Panc1 (cell line): ENCODE measurements at regions not wholly inside any gene's neighbourhood (a gene's known extent, or its start where the extent isn't known, plus 50 kb on each side); places are given as distances from the start of the nearest gene placed in this dataset.

Experiments
- ATAC-seq: fragments of 200-7000 bp; cut with Tn5 transposase; 2 replicates; pipeline ENCODE4 v1.9.1; 2020; ENCODE audit warnings: mild to moderate bottlenecking, moderate library complexity
- BruUV-seq: library from RNA; stranded (reverse); fragments of 400-500 nt; replicated peaks from 2 replicates; lab custom pipeline; 2021; lab: Mats Ljungman, UMichigan
- CTCF ChIA-PET: fragments of 300-600 bp; sonication (Branson Sonifier 250); formaldehyde crosslinking; loops from one replicate; lab custom pipeline; 2022; ENCODE audit warnings: antibody characterized with exemption; lab: Charles Lee
- POLR2A ChIA-PET: fragments of 300-600 bp; sonication (Branson Sonifier 250); formaldehyde crosslinking; loops from one replicate; lab custom pipeline; 2022; ENCODE audit warnings: antibody characterized with exemption; lab: Charles Lee
- DNase-seq: peaks from one replicate; pipeline ENCODE4 v3.0.0-alpha.2; 2010; ENCODE audit warnings: low read depth, low spot score
- H3K27ac ChIP-seq: 2 replicates; pipeline ENCODE4 v1.5.1; 2011; ENCODE audit warnings: mild to moderate bottlenecking, low read length, inconsistent platforms
- H3K27me3 ChIP-seq: fragments of 200-500 bp; sonication (Bioruptor generic); 2 replicates; pipeline ENCODE4 v1.6.0; 2014; ENCODE audit warnings: low read length, inconsistent platforms; ENCODE audit not compliant: control insufficient read depth, insufficient read depth
- H3K36me3 ChIP-seq: fragments of 200-500 bp; sonication (Bioruptor generic); 2 replicates; pipeline ENCODE4 v1.5.1; 2014; ENCODE audit warnings: inconsistent platforms, mild to moderate bottlenecking, low read length, moderate library complexity; ENCODE audit not compliant: control insufficient read depth, insufficient read depth
- H3K4me1 ChIP-seq: 2 replicates; pipeline ENCODE4 v1.5.1; 2011; ENCODE audit warnings: inconsistent platforms, mild to moderate bottlenecking, low read length, moderate library complexity; ENCODE audit not compliant: control insufficient read depth, insufficient read depth
- H3K4me3 ChIP-seq, 2 experiments: 2 replicates each; pipeline ENCODE4 v1.5.1; 2011 to 2012; ENCODE audit warnings: low read depth in 2 of 2, low read length in 2 of 2, mild to moderate bottlenecking in 2 of 2, inconsistent platforms in 1 of 2, moderate library complexity in 1 of 2
- H3K9me3 ChIP-seq: fragments of 200-500 bp; sonication (Bioruptor generic); 2 replicates; pipeline ENCODE4 v1.5.1; 2014; ENCODE audit warnings: low read depth, mild to moderate bottlenecking, inconsistent platforms, low read length, moderate library complexity; ENCODE audit not compliant: control insufficient read depth, insufficient read depth
- POLR2AphosphoS5 ChIP-seq: IDR thresholded peaks from 2 replicates; pipeline ENCODE4 v1.6.1; 2012; ENCODE audit warnings: mild to moderate bottlenecking, low read depth, low read length, moderate library complexity
- SIN3A ChIP-seq: IDR thresholded peaks from 2 replicates; pipeline ENCODE4 v1.6.1; 2012; ENCODE audit warnings: low read depth, mild to moderate bottlenecking, low read length, moderate library complexity, borderline replicate concordance; ENCODE audit not compliant: insufficient read depth
- TCF7L2 ChIP-seq: IDR thresholded peaks from 2 replicates; pipeline ENCODE4 v1.6.1; 2011; ENCODE audit warnings: mild to moderate bottlenecking, low read depth, low read length, inconsistent platforms
- in situ Hi-C: cut with HindIII; loops from 2 replicates; pipeline ENCODE4 v1.10.0; 2016; ENCODE audit warnings: low sequenced_read_pairs, low pct_unique_long_range_greater_than_20kb
- intact Hi-C: fragments of 100-400 bp; cut with micrococcal nuclease; formaldehyde crosslinking; loops from one replicate; pipeline ENCODE4 v1.10.0; 2022; ENCODE audit not compliant: unreplicated experiment
- TF ChIP-seq, protein P1 (sequence below), 2 experiments: IDR thresholded peaks; 2 replicates each; pipeline ENCODE4 v1.6.1; 2011 to 2012; ENCODE audit warnings: low read depth in 2 of 2, control low read depth in 1 of 2, low read length in 1 of 2, mild to moderate bottlenecking in 1 of 2, moderate library complexity in 1 of 2; ENCODE audit not compliant: insufficient read depth in 1 of 2
- TF ChIP-seq, protein P2 (sequence below): fragments of 450-650 bp; IDR thresholded peaks from 2 replicates; pipeline ENCODE4 v1.5.1; 2017; ENCODE audit warnings: mild to moderate bottlenecking

DNA sequence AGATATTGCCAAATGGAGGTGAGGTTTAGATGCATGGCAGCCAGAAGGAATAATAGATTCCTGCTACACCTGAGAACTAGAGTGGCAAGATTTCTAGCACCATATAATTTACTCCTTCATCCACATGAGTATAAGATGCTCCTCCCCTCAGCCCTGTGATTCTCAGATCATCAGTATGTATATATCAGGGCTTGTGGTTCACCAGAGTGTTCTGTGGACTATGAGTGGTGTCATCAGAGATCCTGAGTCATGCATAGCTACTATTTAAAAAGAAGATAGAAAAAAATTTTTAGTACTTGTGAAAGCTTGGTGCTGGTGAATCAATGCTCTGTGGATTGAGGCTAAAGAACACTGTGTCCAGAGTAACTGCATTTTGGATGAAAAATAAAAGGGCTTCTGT is 285.9 kb downstream of the BMP4 start:
- in situ Hi-C loops = no loop called here
- ATAC-seq = no peak
- CTCF ChIA-PET = no interaction called here

DNA sequence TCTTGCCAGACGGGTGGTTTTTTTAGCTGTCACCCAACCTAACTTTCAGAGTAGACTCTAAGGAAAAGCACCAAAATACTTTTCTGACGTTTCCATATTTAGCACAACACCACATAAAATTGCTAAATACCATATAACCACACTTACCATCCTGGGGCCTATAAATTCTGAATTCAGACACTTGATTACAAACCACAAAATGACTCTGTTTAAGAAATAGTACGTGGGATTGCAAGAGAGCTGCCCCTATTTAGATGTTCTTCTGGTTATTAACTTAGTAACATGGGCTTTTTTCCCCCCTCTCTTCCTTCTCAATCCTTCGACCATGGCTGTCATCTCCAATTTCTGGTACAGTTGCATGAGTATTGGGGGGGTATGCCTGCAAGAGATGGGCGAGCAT is 287.7 kb downstream of the BMP4 start:
- H3K27ac ChIP-seq = no peak overlapping the region
- H3K27me3 ChIP-seq = no peaks in the 10 kb centered on the region
- no peak overlapping the region for H3K4me3 ChIP-seq
- POLR2A ChIA-PET = no interaction called here
- TF ChIP-seq, protein P1, sequence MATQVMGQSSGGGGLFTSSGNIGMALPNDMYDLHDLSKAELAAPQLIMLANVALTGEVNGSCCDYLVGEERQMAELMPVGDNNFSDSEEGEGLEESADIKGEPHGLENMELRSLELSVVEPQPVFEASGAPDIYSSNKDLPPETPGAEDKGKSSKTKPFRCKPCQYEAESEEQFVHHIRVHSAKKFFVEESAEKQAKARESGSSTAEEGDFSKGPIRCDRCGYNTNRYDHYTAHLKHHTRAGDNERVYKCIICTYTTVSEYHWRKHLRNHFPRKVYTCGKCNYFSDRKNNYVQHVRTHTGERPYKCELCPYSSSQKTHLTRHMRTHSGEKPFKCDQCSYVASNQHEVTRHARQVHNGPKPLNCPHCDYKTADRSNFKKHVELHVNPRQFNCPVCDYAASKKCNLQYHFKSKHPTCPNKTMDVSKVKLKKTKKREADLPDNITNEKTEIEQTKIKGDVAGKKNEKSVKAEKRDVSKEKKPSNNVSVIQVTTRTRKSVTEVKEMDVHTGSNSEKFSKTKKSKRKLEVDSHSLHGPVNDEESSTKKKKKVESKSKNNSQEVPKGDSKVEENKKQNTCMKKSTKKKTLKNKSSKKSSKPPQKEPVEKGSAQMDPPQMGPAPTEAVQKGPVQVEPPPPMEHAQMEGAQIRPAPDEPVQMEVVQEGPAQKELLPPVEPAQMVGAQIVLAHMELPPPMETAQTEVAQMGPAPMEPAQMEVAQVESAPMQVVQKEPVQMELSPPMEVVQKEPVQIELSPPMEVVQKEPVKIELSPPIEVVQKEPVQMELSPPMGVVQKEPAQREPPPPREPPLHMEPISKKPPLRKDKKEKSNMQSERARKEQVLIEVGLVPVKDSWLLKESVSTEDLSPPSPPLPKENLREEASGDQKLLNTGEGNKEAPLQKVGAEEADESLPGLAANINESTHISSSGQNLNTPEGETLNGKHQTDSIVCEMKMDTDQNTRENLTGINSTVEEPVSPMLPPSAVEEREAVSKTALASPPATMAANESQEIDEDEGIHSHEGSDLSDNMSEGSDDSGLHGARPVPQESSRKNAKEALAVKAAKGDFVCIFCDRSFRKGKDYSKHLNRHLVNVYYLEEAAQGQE (IDR thresholded peaks at IDR 0.05; ENCODE audit: insufficient read depth in 1 of 2, low read depth in 2 of 2, low read length in 1 of 2) = no peak
- TF ChIP-seq SIN3A = no peak
- no peak for TF ChIP-seq POLR2AphosphoS5
- no peak for TF ChIP-seq TCF7L2
- in situ Hi-C loops = no loop called here
- no TSS peak for BruUV-seq
- no peaks in the 10 kb centered on the region for H3K9me3 ChIP-seq
- DNase-seq (no peak), ATAC-seq (no peak)
- no peaks in the 10 kb centered on the region for H3K36me3 ChIP-seq
- intact Hi-C loops = no loop called here
- H3K4me1 ChIP-seq = no peaks in the 10 kb centered on the region
- CTCF ChIA-PET = no interaction called here

More for the DNA sequence above, 285.9 kb downstream of the BMP4 start:
- TF ChIP-seq POLR2AphosphoS5 = no peak
- TF ChIP-seq, protein P1 (IDR thresholded peaks at IDR 0.05; ENCODE audit: insufficient read depth in 1 of 2, low read depth in 2 of 2, low read length in 1 of 2) = no peak
- TF ChIP-seq, protein P2, sequence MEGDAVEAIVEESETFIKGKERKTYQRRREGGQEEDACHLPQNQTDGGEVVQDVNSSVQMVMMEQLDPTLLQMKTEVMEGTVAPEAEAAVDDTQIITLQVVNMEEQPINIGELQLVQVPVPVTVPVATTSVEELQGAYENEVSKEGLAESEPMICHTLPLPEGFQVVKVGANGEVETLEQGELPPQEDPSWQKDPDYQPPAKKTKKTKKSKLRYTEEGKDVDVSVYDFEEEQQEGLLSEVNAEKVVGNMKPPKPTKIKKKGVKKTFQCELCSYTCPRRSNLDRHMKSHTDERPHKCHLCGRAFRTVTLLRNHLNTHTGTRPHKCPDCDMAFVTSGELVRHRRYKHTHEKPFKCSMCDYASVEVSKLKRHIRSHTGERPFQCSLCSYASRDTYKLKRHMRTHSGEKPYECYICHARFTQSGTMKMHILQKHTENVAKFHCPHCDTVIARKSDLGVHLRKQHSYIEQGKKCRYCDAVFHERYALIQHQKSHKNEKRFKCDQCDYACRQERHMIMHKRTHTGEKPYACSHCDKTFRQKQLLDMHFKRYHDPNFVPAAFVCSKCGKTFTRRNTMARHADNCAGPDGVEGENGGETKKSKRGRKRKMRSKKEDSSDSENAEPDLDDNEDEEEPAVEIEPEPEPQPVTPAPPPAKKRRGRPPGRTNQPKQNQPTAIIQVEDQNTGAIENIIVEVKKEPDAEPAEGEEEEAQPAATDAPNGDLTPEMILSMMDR = no peak
- TF ChIP-seq SIN3A = no peak
- no peak for TF ChIP-seq TCF7L2
- Histone ChIP-seq H3K27ac (no peak overlapping the region), H3K4me1 (no peaks in the 10 kb centered on the region), H3K36me3 (no peaks in the 10 kb centered on the region), H3K27me3 (no peaks in the 10 kb centered on the region), H3K4me3 (no peak overlapping the region), H3K9me3 (no peaks in the 10 kb centered on the region)
- no TSS peak for BruUV-seq
- DNase-seq = no peak
- POLR2A ChIA-PET = no interaction called here
- intact Hi-C loops = no loop called here
